Neural crest cell (in vitro differentiated cells): ENCODE measurements at regions not wholly inside any gene's neighbourhood (a gene's known extent, or its start where the extent isn't known, plus 50 kb on each side); places are given as distances from the start of the nearest gene placed in this dataset.

Experiments
- DNase-seq: peaks from one replicate; pipeline ENCODE4 v3.0.0; 2021; ENCODE audit warnings: low read depth, mixed read lengths, low spot score
- H3K27ac Mint-ChIP-seq: one replicate; pipeline ENCODE4 v1.8.0; 2021; ENCODE audit warnings: mild to moderate bottlenecking, mixed read lengths; ENCODE audit not compliant: unreplicated experiment
- H3K27me3 Mint-ChIP-seq: 2 replicates; pipeline ENCODE4 v1.8.0; 2021; ENCODE audit warnings: low read depth, mild to moderate bottlenecking, mixed read lengths
- H3K36me3 Mint-ChIP-seq: 2 replicates; pipeline ENCODE4 v1.8.0; 2021; ENCODE audit warnings: low read depth, mild to moderate bottlenecking, mixed read lengths
- H3K4me1 Mint-ChIP-seq: 2 replicates; pipeline ENCODE4 v1.8.0; 2021; ENCODE audit warnings: mixed read lengths
- H3K4me3 Mint-ChIP-seq: one replicate; pipeline ENCODE4 v1.8.0; 2021; ENCODE audit warnings: mild to moderate bottlenecking, mixed read lengths
- H3K9me3 Mint-ChIP-seq: 2 replicates; pipeline ENCODE4 v1.8.0; 2021; ENCODE audit warnings: mixed read lengths
- TF ChIP-seq, protein P1 (sequence below): fragments of 200-600 bp; sonication (generic); conservative IDR thresholded peaks from 2 replicates; pipeline ENCODE4 v1.5.0; 2021; ENCODE audit warnings: antibody characterized with exemption, mild to moderate bottlenecking

DNA sequence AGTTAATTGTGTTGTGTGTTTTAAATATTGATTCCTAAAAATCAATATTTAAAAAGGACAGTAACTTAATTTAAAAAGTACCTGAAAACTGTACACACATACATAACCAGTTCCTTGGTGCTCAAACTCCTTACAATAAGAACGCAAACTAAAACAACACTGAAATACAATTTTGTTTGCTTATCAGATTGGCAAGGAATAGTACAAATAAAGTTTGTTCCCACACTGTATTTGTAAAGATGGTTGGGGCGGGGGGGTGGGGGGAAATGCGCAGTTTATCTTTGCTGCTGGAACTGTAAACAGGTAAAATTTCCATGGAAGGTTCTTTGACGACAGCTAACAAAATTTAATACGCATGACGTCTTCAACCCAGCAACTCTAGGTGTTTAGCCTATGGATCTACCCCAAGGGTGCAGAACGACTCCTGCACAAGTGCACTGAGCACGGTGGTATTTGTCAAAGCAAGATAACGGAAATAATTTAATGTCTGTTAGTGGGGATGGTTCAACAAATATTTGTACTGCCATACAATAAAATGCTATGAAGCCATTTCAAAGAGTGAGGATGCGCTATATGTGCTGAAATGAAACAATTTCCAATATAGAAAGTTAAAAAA is 96.5 kb downstream of the ING1 start:
- DNase-seq = no peak
- no peaks in the 10 kb centered on the region for H3K36me3 Mint-ChIP-seq
- no peaks in the 10 kb centered on the region for H3K27me3 Mint-ChIP-seq
- H3K9me3 Mint-ChIP-seq = no peaks in the 10 kb centered on the region
- TF ChIP-seq, protein P1, sequence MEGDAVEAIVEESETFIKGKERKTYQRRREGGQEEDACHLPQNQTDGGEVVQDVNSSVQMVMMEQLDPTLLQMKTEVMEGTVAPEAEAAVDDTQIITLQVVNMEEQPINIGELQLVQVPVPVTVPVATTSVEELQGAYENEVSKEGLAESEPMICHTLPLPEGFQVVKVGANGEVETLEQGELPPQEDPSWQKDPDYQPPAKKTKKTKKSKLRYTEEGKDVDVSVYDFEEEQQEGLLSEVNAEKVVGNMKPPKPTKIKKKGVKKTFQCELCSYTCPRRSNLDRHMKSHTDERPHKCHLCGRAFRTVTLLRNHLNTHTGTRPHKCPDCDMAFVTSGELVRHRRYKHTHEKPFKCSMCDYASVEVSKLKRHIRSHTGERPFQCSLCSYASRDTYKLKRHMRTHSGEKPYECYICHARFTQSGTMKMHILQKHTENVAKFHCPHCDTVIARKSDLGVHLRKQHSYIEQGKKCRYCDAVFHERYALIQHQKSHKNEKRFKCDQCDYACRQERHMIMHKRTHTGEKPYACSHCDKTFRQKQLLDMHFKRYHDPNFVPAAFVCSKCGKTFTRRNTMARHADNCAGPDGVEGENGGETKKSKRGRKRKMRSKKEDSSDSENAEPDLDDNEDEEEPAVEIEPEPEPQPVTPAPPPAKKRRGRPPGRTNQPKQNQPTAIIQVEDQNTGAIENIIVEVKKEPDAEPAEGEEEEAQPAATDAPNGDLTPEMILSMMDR = no peak
- peaks cover 10% of the 10 kb centered on the region for H3K4me1 Mint-ChIP-seq
- H3K4me3 Mint-ChIP-seq = no peak overlapping the region
- H3K27ac Mint-ChIP-seq = no peak overlapping the region

DNA sequence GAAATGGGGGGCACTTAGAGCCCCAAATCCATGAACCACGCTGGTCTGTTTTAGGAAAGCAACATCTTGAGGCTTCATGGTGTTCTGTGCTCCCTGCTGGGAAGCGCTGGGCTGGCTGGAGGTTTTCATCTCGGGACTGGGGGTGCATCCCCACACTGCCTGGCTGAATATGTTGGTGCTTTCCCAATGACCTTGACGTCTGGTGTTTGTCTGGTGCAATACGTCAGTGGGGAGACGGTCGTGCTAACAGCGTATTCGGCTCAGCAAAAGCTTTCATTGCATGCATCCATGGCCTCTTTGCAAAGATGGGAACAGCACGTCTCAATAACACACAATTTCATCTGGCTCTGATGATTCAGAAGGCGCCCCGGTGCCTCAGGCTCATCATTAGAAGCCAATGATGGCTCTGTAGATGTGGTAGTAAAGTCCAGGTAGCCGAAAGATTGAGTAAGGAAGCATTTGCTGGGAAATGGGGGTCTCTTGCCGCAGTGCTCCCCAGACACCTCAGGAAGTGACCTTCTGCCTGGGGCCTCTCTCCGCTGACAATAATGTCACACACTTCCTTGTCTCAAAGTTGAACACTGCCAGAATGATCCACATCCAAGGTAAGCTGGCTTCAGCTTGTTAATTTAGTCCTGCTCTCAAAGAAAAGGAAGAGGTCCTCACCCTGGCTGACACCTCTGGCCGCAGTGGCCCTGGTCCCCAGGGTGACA is 97.7 kb downstream of the ING1 start:
- peaks cover 10% of the 10 kb centered on the region for H3K4me1 Mint-ChIP-seq
- H3K36me3 Mint-ChIP-seq = no peaks in the 10 kb centered on the region
- no peak for DNase-seq
- TF ChIP-seq, protein P1 = no peak
- no peaks in the 10 kb centered on the region for H3K27me3 Mint-ChIP-seq
- no peak overlapping the region for H3K27ac Mint-ChIP-seq
- no peaks in the 10 kb centered on the region for H3K9me3 Mint-ChIP-seq
- no peak overlapping the region for H3K4me3 Mint-ChIP-seq

- Mint-ChIP-seq H3K27me3 (no peaks in the 10 kb centered on the region), H3K4me1 (peaks cover 10% of the 10 kb centered on the region), H3K36me3 (no peaks in the 10 kb centered on the region), H3K27ac (no peak overlapping the region), H3K9me3 (no peaks in the 10 kb centered on the region), H3K4me3 (no peak overlapping the region)
- no peak for DNase-seq
- TF ChIP-seq, protein P1 = no peak
These were observed 98.2 kb downstream of the ING1 start for GRCh38 chr13:110811771-110812120.

DNA sequence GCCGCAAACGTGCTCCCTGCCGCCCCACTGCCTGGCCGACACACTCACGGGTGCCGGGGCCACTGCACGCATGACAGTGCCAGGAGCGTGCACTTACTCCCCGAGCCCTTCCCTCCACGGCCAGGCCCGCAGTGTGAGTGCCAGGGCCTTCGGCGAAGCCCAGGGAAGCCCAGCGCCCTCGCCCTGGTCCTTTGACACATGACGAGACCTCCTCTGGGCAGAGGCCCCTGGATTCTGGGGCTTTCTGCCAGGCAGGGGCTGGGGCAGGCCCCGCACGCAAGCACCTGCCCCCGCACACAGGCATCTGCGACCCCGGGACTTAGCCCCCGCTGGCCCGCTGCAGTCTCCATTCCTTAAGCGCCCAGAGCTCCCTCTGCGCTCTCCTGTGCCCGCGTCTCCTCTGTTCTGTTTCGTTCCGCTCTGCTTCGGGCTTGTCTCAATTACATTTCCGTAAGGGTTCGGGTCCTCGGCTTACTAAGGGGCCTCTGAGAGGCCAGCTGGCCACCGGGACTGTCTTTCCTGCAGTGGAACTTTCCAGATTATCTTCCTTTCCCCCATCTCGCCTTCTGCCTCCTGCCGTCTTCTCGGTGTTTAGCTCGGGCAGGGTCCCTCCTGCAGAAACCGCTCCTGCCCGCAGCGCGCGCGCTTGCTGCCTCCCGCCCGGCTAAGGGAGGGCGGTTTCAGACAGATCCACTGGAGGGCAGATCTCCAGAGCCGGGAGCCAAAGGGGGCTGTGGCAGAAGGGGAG is 98.8 kb downstream of the ING1 start:
- H3K4me1 Mint-ChIP-seq = peaks cover 10% of the 10 kb centered on the region
- no peak for DNase-seq
- TF ChIP-seq, protein P1 = no peak
- H3K36me3 Mint-ChIP-seq = no peaks in the 10 kb centered on the region
- no peaks in the 10 kb centered on the region for H3K27me3 Mint-ChIP-seq
- H3K9me3 Mint-ChIP-seq = no peaks in the 10 kb centered on the region
- peak overlapping the region; percentile 50 for H3K27ac Mint-ChIP-seq
- no peak overlapping the region for H3K4me3 Mint-ChIP-seq

DNA sequence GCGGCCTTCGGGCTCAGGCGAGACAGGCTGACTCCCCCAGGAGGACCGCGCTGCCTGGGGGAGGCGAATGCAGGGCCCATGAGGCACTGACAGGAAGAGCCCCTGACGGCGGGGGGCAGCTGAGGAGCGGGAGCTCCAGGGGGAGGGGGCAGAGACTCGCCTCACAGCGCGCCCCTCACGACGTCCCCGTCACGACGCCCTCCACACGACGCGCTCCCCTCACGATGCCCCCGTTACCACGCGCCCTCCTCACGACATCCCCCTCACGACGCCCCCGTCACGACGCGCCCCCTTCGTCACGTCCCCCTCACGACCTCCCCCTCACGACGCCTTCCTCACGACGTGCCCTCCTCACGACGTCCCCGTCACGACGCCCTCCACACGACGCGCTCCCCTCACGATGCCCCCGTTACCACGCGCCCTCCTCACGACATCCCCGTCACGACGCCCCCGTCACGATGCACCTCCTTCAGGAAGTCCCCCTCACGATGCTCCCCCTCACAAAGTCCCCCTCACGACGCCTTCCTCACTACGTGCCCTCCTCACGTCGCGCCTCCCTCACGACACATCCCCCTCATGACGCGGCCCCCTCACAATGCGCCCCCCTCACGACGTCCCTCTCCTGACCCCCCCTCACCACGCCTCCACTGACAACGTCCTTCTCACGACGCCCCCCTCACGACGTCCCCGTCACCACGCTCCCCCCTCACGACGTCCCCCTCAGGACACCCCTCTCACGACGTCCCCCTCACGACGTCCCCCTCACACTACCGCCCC is 99.6 kb downstream of the ING1 start:
- Mint-ChIP-seq H3K4me1 (peaks cover 10% of the 10 kb centered on the region), H3K9me3 (no peaks in the 10 kb centered on the region), H3K36me3 (no peaks in the 10 kb centered on the region), H3K27ac (no peak overlapping the region), H3K4me3 (no peak overlapping the region), H3K27me3 (no peaks in the 10 kb centered on the region)
- TF ChIP-seq, protein P1 = no peak
- DNase-seq = no peak
